K562 (cell line): ENCODE measurements at regions not wholly inside any gene's neighbourhood (a gene's known extent, or its start where the extent isn't known, plus 50 kb on each side); places are given as distances from the start of the nearest gene placed in this dataset.

Experiments
- ATAC-seq: fragments of 200-7000 bp; cut with Tn5 transposase; 3 replicates; pipeline ENCODE4 v1.9.1; 2020; ENCODE audit warnings: moderate library complexity
- BruUV-seq: library from RNA; stranded (reverse); fragments of 400-500 nt; replicated peaks from 2 replicates; lab custom pipeline; 2021; lab: Mats Ljungman, UMichigan
- CTCF ChIA-PET: fragments of 300-600 bp; formaldehyde crosslinking; extraction: SDS; loops from one replicate; lab custom pipeline; 2021; ENCODE audit warnings: low intra/inter-chr PET ratio; lab: Yijun Ruan, JAX
- POLR2A ChIA-PET: fragments of 300-600, 350-650 bp; sonication (Branson Sonifier 250); formaldehyde crosslinking; extraction: SDS; loops from one replicate; lab custom pipeline; 2021; ENCODE audit warnings: antibody characterized with exemption, inconsistent platforms; lab: Yijun Ruan, JAX
- DNase-seq, 4 experiments: peaks; one replicate each; pipeline versions ENCODE4 v3.0.0 to v3.0.0-alpha.2; 2011 to 2018; ENCODE audit warnings: low spot score in 3 of 4, mixed read lengths in 3 of 4; ENCODE audit errors: extremely low read depth in 1 of 4
- FAIRE-seq: peaks from 2 replicates; lab custom pipeline; 2011; peaks lifted over from hg19 to GRCh38; lab: Jason Lieb, UNC
- H2AFZ ChIP-seq: 2 replicates; pipeline ENCODE4 v1.6.0; 2011; ENCODE audit warnings: low read depth, low read length, control low read depth, inconsistent platforms
- H3K27ac ChIP-seq: fragments of 200-600 bp; 3 replicates; pipeline ENCODE4 v1.8.0; 2011; ENCODE audit warnings: low read depth, mild to moderate bottlenecking, control low read depth, inconsistent platforms, low read length, moderate library complexity, mixed read lengths; ENCODE audit errors: extremely low read depth
- H3K27me3 ChIP-seq, 2 experiments: fragments of 300-600 bp in 1 of 2; 2 replicates in 1 of 2; 3 replicates in 1 of 2; pipeline versions ENCODE4 v1.6.0 to v1.8.0; 2011; ENCODE audit warnings: inconsistent platforms in 2 of 2, low read length in 2 of 2, mild to moderate bottlenecking in 1 of 2, mixed read lengths in 1 of 2, moderate library complexity in 1 of 2; ENCODE audit not compliant: control insufficient read depth in 2 of 2, insufficient read depth in 2 of 2
- H3K36me3 ChIP-seq: fragments of 300-600 bp; 3 replicates; pipeline ENCODE4 v1.8.0; 2011; ENCODE audit warnings: mild to moderate bottlenecking, low read length, inconsistent platforms; ENCODE audit not compliant: control insufficient read depth, insufficient read depth
- H3K4me1 ChIP-seq, 2 experiments: fragments of 200-600 bp in 1 of 2; replicated peaks in 1 of 2; 2 replicates in 1 of 2; 3 replicates in 1 of 2; pipeline versions ENCODE4 v1.5.1 to v1.8.0; 2011; ENCODE audit warnings: inconsistent platforms in 2 of 2, low read length in 2 of 2, mild to moderate bottlenecking in 1 of 2, mixed read lengths in 1 of 2, moderate library complexity in 1 of 2; ENCODE audit not compliant: control insufficient read depth in 2 of 2, insufficient read depth in 2 of 2
- H3K4me2 ChIP-seq: 2 replicates; pipeline ENCODE4 v1.6.1; 2011; ENCODE audit warnings: low read length, control low read depth, inconsistent platforms, mixed read lengths; ENCODE audit not compliant: insufficient read depth
- H3K4me3 ChIP-seq: fragments of 200-600 bp; sonication (generic), shearing (Covaris generic); 2 replicates; pipeline ENCODE4 v1.5.1; 2016; ENCODE audit warnings: control low read depth, inconsistent platforms
- H3K79me2 ChIP-seq: fragments of 200-600 bp; 3 replicates; pipeline ENCODE4 v1.8.0; 2011; ENCODE audit warnings: low read length, inconsistent platforms; ENCODE audit not compliant: control insufficient read depth, insufficient read depth
- H3K9ac ChIP-seq, 2 experiments: 2 replicates each; pipeline versions ENCODE4 v1.6.0 to v1.6.1; 2011; ENCODE audit warnings: low read depth in 2 of 2, low read length in 2 of 2, control low read depth in 1 of 2, inconsistent platforms in 1 of 2, mild to moderate bottlenecking in 1 of 2, mixed read lengths in 1 of 2; ENCODE audit not compliant: insufficient read depth in 1 of 2
- H3K9me1 ChIP-seq: one replicate; pipeline ENCODE4 v1.6.0; 2011; ENCODE audit warnings: inconsistent platforms, mild to moderate bottlenecking, low read length, moderate library complexity; ENCODE audit not compliant: control insufficient read depth, insufficient read depth
- H3K9me3 ChIP-seq: replicated peaks from 2 replicates; pipeline ENCODE4 v1.5.1; 2011; ENCODE audit warnings: low read depth, low read length, inconsistent platforms; ENCODE audit not compliant: control insufficient read depth, insufficient read depth
- H4K20me1 ChIP-seq: replicated peaks from 2 replicates; pipeline ENCODE4 v1.6.1; 2011; ENCODE audit warnings: low read length, inconsistent platforms, mixed read lengths; ENCODE audit not compliant: control insufficient read depth, insufficient read depth
- E2F5 ChIP-seq: sonication (generic); formaldehyde crosslinking; IDR thresholded peaks from 2 replicates; pipeline ENCODE4 v1.8.0; 2022; ENCODE audit warnings: mild to moderate bottlenecking, missing genetic modification reagents
- ESRRA ChIP-seq: fragments of 450-650 bp; IDR thresholded peaks from 2 replicates; pipeline ENCODE4 v1.6.1; 2014; ENCODE audit warnings: low read depth, mild to moderate bottlenecking, moderate library complexity, borderline replicate concordance
- NCOA1 ChIP-seq: fragments of 450-650 bp; IDR thresholded peaks from 2 replicates; pipeline ENCODE4 v1.6.1; 2016; ENCODE audit warnings: low read depth
- PHF21A ChIP-seq: fragments of 450-650 bp; IDR thresholded peaks from 2 replicates; pipeline ENCODE4 v1.6.1; 2017; ENCODE audit warnings: low read depth, borderline replicate concordance
- ZFPM2 ChIP-seq: fragments of 250-450 bp; sonication (Bioruptor Pico); IDR thresholded peaks from 2 replicates; pipeline ENCODE4 v1.5.1; 2022; ENCODE audit warnings: mild to moderate bottlenecking
- ZHX1 ChIP-seq: fragments of 150-350 bp; conservative IDR thresholded peaks from 2 replicates; pipeline ENCODE4 v1.6.1; 2014; ENCODE audit warnings: low read length
- ZNF134 ChIP-seq: fragments of 250-450 bp; sonication (Bioruptor Pico); conservative IDR thresholded peaks from 2 replicates; pipeline ENCODE4 v1.4.0; 2020
- WGBS: fragments of 100-300 bp; shearing (Covaris generic); methylation state at CpG from one replicate; pipeline ENCODE4 v1.1.6; 2016; ENCODE audit warnings: low coverage, mixed read lengths; ENCODE audit not compliant: insufficient coverage; ENCODE audit errors: missing lambda C conversion rate; 5-methylcytosine and 5-hydroxymethylcytosine counted together
- in situ Hi-C: fragments of 300-500 bp; cut with MboI; formaldehyde crosslinking; loops from 4 replicates; pipeline ENCODE4 v1.15.0; 2018; ENCODE audit warnings: inconsistent platforms, mixed read lengths
- intact Hi-C: fragments of 100-400 bp; cut with micrococcal nuclease; formaldehyde crosslinking; loops from 2 replicates; pipeline ENCODE4 v1.14.2; 2022
- TF ChIP-seq, protein P1 (sequence below), 2 experiments: fragments of 450-650 bp in 1 of 2; IDR thresholded peaks; 2 replicates each; pipeline ENCODE4 v1.6.1; 2011 to 2017; ENCODE audit warnings: low read depth in 2 of 2, antibody characterized with exemption in 1 of 2, borderline replicate concordance in 1 of 2, low read length in 1 of 2, mild to moderate bottlenecking in 1 of 2, mixed read lengths in 1 of 2; ENCODE audit not compliant: control insufficient read depth in 1 of 2

DNA sequence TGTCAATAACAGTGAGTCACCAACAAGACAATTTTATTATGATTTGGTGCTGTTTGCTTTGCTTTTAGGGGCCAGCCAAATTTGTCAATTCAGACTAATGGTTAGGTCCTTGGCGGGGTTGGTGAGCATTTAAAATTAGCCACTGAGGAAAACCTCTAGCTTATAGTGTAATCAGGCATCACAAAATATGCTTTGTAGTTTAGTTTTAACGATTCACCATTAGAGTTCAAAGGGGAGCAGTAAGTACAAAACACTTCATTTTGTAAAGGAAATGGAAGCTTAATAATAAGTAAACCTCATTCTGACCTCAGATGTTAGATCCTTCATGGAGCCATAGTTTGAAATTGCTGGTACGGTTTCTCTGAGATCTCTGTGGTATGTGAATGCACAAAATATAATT, 218.4 kb upstream of the GOLIM4 start:
- Histone ChIP-seq H3K79me2 (no peaks in the 10 kb centered on the region), H3K4me1 (no peaks in the 10 kb centered on the region), H4K20me1 (no peaks in the 10 kb centered on the region), H3K27me3 (no peaks in the 10 kb centered on the region), H3K36me3 (no peaks in the 10 kb centered on the region), H3K9me1 (no peaks in the 10 kb centered on the region), H3K9ac (no peak overlapping the region), H3K4me3 (no peak overlapping the region), H3K27ac (no peak overlapping the region), H3K4me2 (no peak overlapping the region), H3K9me3 (no peaks in the 10 kb centered on the region), H2AFZ (no peak overlapping the region)
- in situ Hi-C loops, result no loop called here
- FAIRE-seq (no peak), ATAC-seq (no peak), DNase-seq (no peak)
- BruUV-seq, result no TSS peak
- intact Hi-C loops, result no loop called here
- POLR2A ChIA-PET, result no interaction called here
- TF ChIP-seq NCOA1 (no peak), E2F5 (CRISPR knock-in tag) (no peak), PHF21A (no peak), ZFPM2 (CRISPR knock-in tag) (no peak), ESRRA (no peak), ZHX1 (no peak), ZNF134 (CRISPR knock-in tag) (no peak)
- TF ChIP-seq, protein P1, sequence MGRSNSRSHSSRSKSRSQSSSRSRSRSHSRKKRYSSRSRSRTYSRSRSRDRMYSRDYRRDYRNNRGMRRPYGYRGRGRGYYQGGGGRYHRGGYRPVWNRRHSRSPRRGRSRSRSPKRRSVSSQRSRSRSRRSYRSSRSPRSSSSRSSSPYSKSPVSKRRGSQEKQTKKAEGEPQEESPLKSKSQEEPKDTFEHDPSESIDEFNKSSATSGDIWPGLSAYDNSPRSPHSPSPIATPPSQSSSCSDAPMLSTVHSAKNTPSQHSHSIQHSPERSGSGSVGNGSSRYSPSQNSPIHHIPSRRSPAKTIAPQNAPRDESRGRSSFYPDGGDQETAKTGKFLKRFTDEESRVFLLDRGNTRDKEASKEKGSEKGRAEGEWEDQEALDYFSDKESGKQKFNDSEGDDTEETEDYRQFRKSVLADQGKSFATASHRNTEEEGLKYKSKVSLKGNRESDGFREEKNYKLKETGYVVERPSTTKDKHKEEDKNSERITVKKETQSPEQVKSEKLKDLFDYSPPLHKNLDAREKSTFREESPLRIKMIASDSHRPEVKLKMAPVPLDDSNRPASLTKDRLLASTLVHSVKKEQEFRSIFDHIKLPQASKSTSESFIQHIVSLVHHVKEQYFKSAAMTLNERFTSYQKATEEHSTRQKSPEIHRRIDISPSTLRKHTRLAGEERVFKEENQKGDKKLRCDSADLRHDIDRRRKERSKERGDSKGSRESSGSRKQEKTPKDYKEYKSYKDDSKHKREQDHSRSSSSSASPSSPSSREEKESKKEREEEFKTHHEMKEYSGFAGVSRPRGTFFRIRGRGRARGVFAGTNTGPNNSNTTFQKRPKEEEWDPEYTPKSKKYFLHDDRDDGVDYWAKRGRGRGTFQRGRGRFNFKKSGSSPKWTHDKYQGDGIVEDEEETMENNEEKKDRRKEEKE (IDR thresholded peaks at IDR 0.05; ENCODE audit: borderline replicate concordance in 1 of 2, control insufficient read depth in 1 of 2, low read depth in 2 of 2, low read length in 1 of 2), result no peak
- CTCF ChIA-PET, result no interaction called here
- WGBS, result 5% methylated on average over 3 of the region's 3 CpGs
